Activated CD8-positive, alpha-beta memory T cell treated with anti-CD3 and anti-CD28 coated beads, Interleukin-2, amount 50 U/mL, for 1 hour (primary cell): ENCODE measurements at regions not wholly inside any gene's neighbourhood (a gene's known extent, or its start where the extent isn't known, plus 50 kb on each side); places are given as distances from the start of the nearest gene placed in this dataset.
"Not testable (repeated sequence)": the region's sequence is repeated elsewhere in the genome, so short reads cannot be mapped to it uniquely, and the experiment has no call there.

Source experiments
- DNase-seq: peaks from one replicate; pipeline ENCODE4 v3.0.0-alpha.2; 2020; ENCODE audit errors: extremely low read depth

DNA sequence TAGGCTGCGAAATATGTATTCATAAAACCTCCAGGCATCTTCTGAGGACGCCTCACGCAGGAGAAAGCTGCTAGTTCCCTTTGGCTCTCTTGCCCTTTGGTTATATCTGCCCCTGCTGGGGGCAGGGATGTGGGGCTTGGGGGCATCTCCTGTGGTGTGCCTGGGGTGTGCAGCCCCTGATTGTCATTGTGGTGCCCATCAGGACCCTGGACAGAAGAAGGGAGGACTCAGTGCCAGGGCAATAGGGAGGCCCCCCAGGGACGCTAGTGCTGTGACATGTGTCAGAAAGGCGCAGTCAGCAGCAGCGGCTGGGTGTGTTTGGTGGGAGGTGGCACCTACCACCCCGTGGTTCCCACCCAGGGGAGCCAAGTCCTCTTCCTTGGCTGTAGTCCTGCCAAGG lies 102.5 kb upstream of the PZP start:
- DNase-seq = not testable (repeated sequence)

GRCh38 chr12:9309749-9310148 lies 101.6 kb upstream of the PZP start:
- not testable (repeated sequence) for DNase-seq

GRCh38 chr12:9308745-9309144 lies 100.5 kb upstream of the PZP start:
- not testable (repeated sequence) for DNase-seq

- not testable (repeated sequence) for DNase-seq
Observed at GRCh38 chr12:9308163-9308562, 100.0 kb upstream of the PZP start.

GRCh38 chr12:9307255-9307654 lies 99.1 kb upstream of the PZP start:
- not testable (repeated sequence) for DNase-seq

DNA sequence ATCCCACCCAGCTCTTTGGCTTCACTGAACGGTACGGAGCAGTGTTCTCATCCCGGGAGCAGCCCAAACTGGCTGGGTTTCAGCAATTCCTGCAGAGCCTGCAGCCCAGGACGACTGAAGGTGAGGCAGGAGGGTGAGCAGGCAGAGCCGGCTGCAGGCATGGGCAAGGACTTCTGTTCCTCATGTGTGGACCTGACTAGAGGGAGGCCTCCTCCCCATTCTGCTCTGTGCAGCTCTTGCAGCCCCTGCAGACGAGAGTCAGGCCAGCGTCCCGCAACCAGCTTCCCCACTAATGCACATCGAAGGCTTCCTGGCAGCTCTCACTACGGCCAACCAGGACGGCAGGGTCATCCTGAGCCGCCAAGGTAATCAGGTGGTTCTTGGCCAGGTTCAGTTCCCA lies 97.8 kb upstream of the PZP start:
- DNase-seq = not testable (repeated sequence)

DNA sequence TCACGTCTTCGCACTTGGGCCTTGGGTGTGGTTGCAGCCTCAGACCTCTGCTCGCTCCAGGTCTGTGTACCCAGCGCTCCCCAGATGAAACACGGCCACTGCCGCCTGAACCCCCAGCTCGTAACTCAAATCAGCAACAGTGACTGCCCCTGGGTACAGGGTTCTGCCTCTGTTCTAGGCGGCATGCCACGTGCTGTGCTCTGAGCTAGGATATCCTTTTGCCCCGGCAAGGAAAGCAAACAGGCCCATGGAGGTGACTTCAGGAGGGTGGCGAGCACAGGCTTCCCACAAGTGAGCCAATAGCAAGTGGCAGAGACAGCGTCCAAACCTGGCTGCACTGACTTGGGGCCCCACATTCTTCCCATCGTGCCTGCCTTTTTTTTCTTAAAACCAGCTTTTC lies 96.3 kb upstream of the PZP start:
- not testable (repeated sequence) for DNase-seq

- not testable (repeated sequence) for DNase-seq
Observed at GRCh38 chr12:9295872-9296271, 87.7 kb upstream of the PZP start.

DNA sequence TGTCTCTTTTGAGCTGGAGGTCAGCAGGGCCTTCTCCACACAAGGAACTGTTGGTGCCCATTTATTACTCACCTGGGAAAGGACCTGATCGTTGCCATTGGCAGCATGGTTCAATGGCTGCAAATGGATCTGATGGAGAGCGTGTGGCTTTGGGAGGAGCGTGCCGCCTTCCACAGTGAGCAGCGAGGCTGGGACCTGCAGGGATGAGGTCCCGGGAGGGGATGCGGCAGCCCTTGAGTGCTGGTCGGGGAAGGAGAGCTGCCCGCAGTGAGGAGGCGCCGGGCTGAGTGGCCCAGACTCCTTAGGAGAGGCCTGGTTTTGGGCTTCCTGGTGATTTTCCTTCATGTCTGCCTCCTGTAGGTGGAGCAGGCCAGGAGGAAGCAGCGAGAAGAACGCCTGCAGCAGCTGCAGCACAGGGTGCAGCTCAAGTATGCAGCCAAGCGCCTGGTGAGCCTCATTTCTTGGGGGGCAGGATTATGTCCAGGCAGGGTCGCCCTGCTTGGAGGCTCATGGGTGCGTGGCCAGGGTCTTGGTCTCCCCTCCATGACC lies 86.0 kb upstream of the PZP start:
- not testable (repeated sequence) for DNase-seq

- not testable (repeated sequence) for DNase-seq
Observed at GRCh38 chr12:9293391-9293790, 85.2 kb upstream of the PZP start.

DNA sequence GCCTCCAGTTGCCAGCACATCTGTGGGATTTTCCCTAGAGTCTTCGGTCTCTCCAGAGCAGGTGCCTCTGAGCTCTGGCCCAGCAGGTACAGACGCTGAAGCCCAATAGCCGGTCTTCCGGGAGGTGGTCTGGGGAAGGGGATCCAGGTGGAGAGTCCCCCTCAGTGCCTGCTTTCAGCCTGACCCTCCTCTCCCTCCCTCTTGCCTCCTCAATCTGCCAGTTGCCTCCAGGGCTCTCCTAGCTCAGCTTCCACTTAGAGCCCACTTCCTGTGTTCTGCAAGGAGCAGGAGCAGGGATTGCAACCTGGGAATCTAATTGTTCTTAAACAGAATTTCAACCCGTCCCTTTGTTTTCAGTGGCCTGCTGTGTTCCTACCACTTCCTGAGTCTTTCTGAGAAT lies 81.8 kb upstream of the PZP start:
- not testable (repeated sequence) for DNase-seq

GRCh38 chr12:9284724-9285123 lies 76.5 kb upstream of the PZP start:
- not testable (repeated sequence) for DNase-seq

- not testable (repeated sequence) for DNase-seq
Observed at GRCh38 chr12:9284197-9284596, 76.0 kb upstream of the PZP start.

DNA sequence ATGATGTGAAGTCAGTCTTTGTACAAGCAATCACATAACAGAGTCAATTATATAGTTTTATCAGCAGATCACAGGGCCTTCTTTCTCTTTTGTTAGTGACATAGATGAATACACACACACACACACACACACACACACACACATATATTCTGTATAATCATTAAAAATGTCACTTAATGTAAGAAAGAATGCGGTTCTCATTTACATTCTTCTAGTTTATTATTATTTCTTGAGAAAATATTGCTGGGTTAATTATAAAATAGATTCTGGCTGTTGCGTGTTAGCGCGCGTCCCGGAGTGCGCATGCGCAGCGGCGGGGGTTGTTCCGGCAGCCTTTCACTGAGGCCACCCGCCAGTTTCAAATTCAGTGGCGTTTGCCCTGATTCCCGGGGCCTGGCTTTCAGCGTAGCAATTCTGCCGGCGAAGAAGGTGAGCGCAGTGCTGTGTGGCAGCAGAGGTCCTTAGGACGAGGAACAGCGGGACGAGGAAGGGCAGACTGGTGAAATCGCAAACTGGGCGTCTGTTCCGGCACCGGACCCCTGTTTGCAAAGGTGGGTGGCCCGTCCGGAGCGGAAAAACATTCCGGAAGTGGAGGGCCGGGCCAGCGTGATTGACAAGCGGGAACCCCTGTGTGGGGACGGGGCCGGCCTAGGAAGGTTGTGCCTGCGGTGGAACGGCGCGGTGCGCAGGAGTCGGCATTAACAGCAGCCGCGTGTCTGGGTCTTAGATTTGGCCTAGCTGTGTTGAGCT lies 75.3 kb upstream of the PZP start:
- DNase-seq = peak; percentile 13

DNA sequence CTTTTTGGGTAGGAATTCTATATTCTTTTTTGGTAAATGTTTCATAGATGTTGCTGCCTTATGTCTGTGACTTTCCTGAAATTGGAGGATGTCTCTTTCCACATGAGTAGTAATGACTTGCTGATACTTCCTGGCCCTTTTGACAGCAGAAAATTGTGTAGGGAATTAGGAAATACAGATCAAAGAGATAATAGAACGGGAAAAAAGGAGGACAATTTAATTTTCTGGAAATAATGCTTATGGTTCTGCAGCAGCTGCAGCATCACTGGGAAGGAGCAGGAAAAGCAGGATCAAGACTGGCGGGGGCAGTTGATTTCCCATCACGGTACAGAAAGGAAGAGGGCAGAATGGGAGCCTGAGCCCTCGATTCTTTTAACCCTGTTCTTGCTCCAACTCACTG lies 68.8 kb upstream of the PZP start:
- no peak for DNase-seq

DNA sequence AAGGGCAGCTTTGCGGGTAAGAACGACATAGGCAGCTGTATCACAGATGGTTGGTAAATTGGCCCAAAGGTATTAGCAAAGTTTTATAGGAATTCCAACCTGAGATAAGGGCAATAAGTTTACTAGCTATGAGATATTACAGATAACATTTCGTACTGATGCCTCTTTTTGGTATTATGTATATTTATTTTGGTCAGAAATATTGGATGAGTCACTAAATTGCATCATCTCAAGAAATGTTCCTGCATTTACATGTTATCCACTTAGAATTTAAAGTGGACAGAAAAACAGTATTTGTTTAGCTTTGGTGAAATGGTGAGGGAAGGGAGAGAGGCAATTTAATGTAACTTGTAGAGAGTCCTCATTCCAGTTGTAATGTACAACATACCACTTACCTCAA lies 65.1 kb upstream of the PZP start:
- DNase-seq = no peak

GRCh38 chr12:9271875-9272274 lies 63.7 kb upstream of the PZP start:
- DNase-seq = no peak

GRCh38 chr12:9264546-9264945 lies 56.4 kb upstream of the PZP start:
- no peak for DNase-seq

DNA sequence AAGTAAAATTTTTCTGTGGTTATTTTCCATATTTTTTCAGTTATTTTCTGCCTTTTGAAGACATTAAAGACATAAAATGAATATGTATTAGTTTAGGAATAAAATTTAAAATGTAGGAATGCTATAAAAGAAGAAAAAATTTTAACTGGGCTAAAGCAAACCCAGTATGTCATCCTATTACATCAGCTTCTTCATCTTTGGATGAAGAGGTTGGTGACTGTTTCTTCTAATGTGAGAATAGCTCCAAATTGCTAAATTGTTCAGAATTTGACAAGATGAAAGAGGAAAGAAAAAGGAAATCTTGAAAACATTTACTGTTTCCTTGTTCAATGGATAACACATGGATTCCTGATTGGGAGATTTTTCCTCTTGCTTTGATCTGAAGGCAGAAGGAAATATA lies 52.7 kb upstream of the PZP start:
- DNase-seq = no peak

GRCh38 chr12:9258676-9259075 lies 50.5 kb upstream of the PZP start:
- DNase-seq = no peak
